ENCODE measurements at regions not wholly inside any gene's neighbourhood (a gene's known extent, or its start where the extent isn't known, plus 50 kb on each side); places are given as distances from the start of the nearest gene placed in this dataset.
A peak's percentile ranks its signal among the peaks of the same experiment; 100 is the strongest.

- DNase-seq, result no peak
- no peak overlapping the region for H3K4me3 ChIP-seq
- H3K4me1 ChIP-seq (replicated peaks in 1 of 2), result no peaks in the 10 kb centered on the region
- H3K9me3 ChIP-seq (replicated peaks in 1 of 3), result no peaks in the 10 kb centered on the region
- WGBS, 4 donors, result 70 to 79% (median 71%) methylated on average over 2 of the region's 2 CpGs
- H3K27me3 ChIP-seq, result no peaks in the 10 kb centered on the region
- TF ChIP-seq POLR2A (IDR thresholded peaks at IDR 0.05), result no peak
- TF ChIP-seq CTCF (IDR thresholded peaks at IDR 0.05), result no peak
- intact Hi-C loops (cut with DNase I), result no loop called here
- H3K36me3 ChIP-seq (replicated peaks in 1 of 2), result no peaks in the 10 kb centered on the region
- no peak overlapping the region for H3K27ac ChIP-seq
Observed at GRCh38 chr7:142540371-142540770, 208.9 kb upstream of the PRSS1 start.

DNA sequence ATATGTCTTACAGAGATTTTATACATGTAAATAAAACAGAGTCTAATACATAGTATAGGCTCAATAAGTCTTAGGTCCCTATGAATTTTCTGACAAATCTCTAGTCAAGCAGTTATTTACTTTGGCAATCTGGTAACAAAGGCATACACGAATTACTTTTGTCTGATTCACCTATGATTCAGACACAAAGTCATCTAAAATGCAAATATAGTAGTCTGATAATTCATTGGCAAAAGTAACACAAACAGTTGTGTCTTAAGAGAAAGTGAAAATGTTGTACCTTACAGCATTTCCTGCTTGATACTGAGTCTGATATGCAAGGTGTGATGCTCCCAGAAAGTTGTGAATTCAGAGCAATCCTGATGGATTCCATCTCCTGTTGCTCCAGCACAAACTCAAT, 209.4 kb upstream of the PRSS1 start:
- no peaks in the 10 kb centered on the region for H3K4me1 ChIP-seq (replicated peaks in 1 of 2)
- WGBS, 4 donors, result 27 to 48% (median 30%) methylated on average over 1 of the region's 1 CpG
- H3K9me3 ChIP-seq (replicated peaks in 1 of 3), result no peaks in the 10 kb centered on the region
- no peaks in the 10 kb centered on the region for H3K27me3 ChIP-seq
- no peak overlapping the region for H3K4me3 ChIP-seq
- intact Hi-C loops (cut with DNase I), result no loop called here
- DNase-seq, result no peak
- H3K36me3 ChIP-seq (replicated peaks in 1 of 2), result no peaks in the 10 kb centered on the region
- H3K27ac ChIP-seq, result no peak overlapping the region
- TF ChIP-seq POLR2A (IDR thresholded peaks at IDR 0.05), result no peak
- no peak for TF ChIP-seq CTCF (IDR thresholded peaks at IDR 0.05)

DNA sequence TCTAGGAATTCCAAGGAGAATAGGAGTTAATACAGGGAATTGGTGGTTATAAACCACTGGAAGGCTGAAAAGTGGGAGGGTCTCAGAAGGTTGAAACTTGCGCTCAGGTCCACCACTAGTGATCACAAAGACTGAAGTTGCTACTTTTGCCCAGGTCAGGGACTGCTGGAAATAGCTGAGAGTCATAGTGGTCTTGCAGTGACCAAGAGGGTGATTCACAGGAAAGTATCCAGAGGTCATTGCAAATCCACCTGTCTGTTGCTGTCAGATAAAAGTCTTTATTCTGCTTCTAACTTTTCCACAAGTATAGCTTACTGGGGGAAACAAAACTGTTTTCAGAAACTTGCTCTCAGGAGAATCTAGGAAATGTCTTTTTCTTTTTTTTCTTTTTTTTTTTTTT, 211.5 kb upstream of the PRSS1 start:
- Histone ChIP-seq H3K27ac (no peak overlapping the region), H3K27me3 (no peaks in the 10 kb centered on the region), H3K36me3 (replicated peaks in 1 of 2) (no peaks in the 10 kb centered on the region), H3K9me3 (replicated peaks in 1 of 3) (no peaks in the 10 kb centered on the region), H3K4me1 (replicated peaks in 1 of 2) (no peaks in the 10 kb centered on the region), H3K4me3 (no peak overlapping the region)
- intact Hi-C loops (cut with DNase I), result no loop called here
- no peak for DNase-seq
- TF ChIP-seq POLR2A (IDR thresholded peaks at IDR 0.05), result no peak
- no peak for TF ChIP-seq CTCF (IDR thresholded peaks at IDR 0.05)
- 83 to 96% (median 88%) methylated on average over 1 of the region's 1 CpG for WGBS, 4 donors

- no peak overlapping the region for H3K4me3 ChIP-seq
- H3K9me3 ChIP-seq (replicated peaks in 1 of 3), result no peaks in the 10 kb centered on the region
- 7 to 11% (median 9%) methylated on average over 6 to 7 of the region's 7 CpGs for whole genome bisulfite sequencing, 4 donors
- no peaks in the 10 kb centered on the region for H3K27me3 ChIP-seq
- no peaks in the 10 kb centered on the region for H3K4me1 ChIP-seq (replicated peaks in 1 of 2)
- DNase-seq, result peak in 6 of 7 donors; percentile 32 to 79 (median 50)
- TF ChIP-seq POLR2A (IDR thresholded peaks at IDR 0.05) (no peak), CTCF (IDR thresholded peaks at IDR 0.05) (peak in 5 of 6 experiments; percentile 35 to 59 (median 52))
- intact Hi-C loops (cut with DNase I), result no loop called here
- no peaks in the 10 kb centered on the region for H3K36me3 ChIP-seq (replicated peaks in 1 of 2)
- no peak overlapping the region for H3K27ac ChIP-seq
Observed at GRCh38 chr7:142535123-142535779, 214.0 kb upstream of the PRSS1 start.
